ENCODE measurements at regions not wholly inside any gene's neighbourhood (a gene's known extent, or its start where the extent isn't known, plus 50 kb on each side); places are given as distances from the start of the nearest gene placed in this dataset.

DNA sequence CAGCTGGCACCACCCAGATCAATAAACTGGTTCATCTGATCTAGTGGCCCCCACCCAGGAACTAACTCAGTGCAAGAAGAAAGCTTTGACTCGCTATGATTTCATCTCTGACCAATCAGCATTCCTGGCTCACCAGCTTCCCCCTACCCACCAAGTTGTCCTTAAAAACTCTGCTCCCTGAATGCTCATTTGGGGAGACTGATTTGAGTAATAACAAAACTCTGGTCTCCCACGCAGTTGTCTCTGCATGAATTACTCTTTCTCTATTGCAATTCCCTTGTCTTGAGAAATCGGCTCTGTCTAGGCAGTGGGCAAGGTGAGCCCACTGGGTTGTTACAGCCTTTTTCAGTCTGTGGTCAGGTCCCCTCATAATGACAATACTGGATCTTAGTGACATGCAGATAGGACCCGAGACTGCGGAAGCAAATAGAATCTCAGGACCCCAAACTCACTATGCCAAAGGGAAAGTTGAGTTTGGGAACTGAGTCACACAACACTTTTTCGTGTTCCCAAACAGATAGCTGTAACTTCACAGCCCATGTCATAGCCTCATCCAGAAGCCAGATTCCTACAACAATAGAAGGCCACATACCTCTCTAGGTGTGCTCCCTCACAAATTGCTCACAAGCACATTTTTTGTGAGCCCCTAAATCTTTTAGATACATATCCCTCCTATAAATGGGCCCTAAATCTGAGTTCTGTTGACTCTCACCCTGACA lies 175.2 kb upstream of the RAI14 start:
- peak in 2 of 3 donors; percentile 10 to 36 for DNase-seq (ENCODE audit: low read depth in 2 of 3, low spot score in 1 of 3)

DNA sequence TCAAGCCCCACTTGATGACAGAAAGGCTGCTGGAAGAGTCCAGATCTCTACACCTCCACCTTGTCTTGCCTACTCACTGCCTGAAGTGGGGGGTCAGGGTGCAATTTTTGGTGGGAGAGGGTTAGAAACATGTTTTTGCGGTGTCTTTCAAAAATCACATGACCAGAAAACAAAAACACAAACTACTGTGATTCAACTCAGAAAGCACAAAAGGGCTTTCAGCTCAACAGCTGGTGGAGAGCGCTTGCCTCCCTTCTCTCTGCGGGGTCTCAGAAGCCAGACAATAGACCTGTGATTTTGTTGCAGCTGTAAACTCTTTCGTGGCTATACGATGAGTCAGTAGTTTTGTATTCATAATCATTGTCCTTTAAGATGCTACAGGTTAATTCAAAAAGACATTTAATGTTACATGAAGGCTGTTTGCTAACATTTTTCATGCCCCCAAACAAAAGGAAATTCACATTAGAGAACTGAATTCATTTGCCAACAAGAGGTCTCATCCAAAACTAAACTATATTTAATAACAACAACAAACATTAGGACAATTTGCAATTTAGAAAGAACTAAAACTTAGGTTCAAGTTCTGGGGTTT lies 172.6 kb upstream of the RAI14 start:
- DNase-seq (ENCODE audit: low read depth in 2 of 3, low spot score in 1 of 3) = no peak

DNA sequence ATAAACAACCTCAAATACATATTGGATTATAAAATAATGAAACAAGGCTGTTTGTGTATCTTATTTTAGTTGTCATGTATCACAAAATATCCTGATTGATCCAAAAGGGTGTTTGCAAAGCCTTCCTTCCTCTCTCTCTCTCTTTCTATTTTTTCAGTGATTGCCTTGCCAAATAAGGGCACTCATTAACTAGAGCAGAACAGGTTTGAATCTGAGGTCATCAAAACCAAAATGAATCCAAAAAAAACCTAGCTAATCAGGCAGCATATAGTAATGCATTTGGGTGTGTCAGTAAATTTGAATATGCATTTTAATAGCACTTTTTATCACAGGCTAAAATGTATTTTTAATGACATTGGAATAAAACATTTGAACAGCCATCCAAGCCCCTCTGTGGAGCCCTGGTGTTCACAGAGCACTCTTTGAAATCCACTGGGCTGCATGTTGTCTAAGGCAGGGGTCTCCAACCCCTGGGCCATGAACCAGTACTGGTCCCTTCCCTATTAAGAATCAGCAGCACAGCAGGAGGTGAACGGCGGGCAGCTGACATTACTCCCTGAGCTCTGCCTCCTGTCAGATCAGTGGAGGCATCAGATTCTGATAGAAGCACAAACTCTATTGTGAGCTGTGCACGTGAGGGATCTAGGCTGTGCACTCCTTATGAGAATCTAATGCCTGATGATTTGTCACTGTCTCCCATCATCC lies 171.8 kb upstream of the RAI14 start:
- no peak for DNase-seq (ENCODE audit: low read depth in 2 of 3, low spot score in 1 of 3)

DNA sequence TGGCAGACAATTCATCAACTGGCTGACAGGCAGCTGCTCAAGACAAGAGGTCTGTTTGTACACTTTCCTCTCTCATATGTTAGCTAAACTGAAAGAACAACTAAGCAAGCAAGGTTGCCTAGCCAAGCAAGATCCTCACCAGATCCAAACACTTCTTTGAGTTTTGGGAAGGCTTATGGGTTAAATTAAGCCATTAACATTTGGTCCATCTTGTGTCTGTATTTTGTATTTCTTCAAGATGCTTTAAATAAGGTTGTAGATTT lies 170.4 kb upstream of the RAI14 start:
- DNase-seq (ENCODE audit: low read depth in 2 of 3, low spot score in 1 of 3) = no peak

DNA sequence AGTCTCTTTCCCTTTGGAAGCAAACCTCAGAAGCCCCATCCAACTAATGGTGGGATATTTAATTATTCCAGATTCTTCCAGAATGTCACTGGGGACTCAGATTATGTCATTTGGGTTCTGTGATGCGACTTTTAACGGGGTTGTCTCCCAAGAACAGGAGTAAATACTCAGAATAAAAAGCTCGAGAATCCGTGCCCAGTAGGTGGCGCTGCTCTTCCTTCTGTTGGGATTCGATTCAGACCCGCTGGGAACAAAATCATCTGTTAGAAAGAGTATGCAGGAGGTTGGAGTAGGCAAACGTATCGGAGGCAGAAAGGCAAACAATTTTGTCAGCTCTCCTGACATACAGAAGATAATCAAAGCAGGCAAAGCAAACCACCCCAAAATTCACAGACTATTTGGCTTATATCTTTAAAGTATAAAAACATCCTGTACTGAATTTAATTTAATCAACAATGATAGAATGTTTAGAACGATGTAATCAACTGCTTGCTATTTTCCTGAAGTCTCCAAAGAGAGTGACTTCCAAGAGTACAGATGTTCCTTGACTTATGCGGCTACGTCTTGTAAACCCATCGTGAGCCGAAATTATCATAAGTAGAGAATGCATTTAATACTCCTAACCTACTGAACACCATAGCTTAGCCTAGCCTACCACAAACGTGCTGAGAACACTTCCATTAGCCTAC lies 169.8 kb upstream of the RAI14 start:
- DNase-seq (ENCODE audit: low read depth in 2 of 3, low spot score in 1 of 3) = peak; percentile 42 to 68 (median 63)

DNA sequence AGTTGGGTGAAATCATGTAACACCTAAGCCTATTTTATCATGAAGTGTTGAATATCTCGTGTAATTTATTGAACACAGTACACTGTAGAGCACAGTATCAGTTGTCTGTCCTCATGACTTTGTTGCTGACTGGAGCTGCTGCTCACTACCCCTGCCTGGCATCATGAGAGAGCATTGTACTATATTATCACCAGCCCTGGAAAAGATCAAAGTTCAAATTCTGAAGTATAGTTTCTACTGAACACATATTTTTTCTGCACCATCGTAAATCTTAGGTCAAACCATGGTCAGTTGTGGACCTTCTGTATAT lies 169.3 kb upstream of the RAI14 start:
- no peak for DNase-seq (ENCODE audit: low read depth in 2 of 3, low spot score in 1 of 3)

DNA sequence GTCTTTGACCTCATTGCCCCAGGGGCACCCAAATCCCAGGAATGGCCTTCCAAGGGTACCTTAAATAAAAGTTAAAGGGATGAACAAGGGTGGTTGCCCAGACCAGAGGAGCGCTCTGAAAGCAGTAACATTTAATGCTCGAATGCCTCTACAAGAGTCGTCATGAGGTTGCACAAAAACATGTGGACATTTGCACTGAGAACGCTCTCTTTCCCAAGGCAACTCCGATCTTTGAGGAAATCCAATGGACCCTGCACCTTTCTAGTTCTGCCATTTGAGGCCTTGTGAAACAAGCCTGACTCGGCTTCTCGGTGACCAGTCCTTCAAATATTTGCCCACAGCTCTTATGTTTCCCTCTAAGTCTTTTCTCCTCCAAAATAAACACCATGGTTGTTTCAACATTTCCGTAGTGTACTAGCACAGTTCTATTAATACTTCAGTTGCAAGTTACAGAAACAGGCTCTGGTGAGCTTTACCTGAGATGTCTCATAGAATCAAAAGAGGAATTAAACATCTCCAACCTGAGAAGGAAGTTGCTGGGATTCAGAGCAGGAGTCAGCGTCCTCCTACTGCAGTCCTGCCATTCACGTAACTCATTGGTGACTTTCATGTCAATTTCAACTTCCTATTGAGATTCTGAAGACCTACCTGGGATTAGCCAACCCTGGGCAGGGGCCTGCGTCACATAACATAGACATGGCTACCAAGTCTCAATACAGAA lies 168.8 kb upstream of the RAI14 start:
- no peak for DNase-seq (ENCODE audit: low read depth in 2 of 3, low spot score in 1 of 3)

DNA sequence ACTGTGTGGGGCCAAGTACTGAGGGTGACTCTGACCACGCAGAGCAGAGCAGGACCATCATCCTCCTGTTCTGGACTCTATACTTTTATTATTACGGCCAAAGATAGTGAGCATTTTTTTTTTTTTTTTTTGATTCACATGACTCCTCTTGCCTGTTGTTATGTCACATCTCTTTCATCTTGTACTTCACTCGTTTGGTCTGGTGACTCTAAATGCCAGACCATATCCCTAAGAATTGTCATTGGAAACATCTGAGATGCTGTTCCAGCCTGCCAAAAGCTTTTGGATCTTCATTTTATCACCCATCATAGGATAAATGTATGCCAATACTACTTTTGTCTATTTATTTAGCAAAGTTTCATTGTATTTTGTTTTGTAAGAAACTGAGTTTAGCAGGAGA lies 168.2 kb upstream of the RAI14 start:
- DNase-seq (ENCODE audit: low read depth in 2 of 3, low spot score in 1 of 3) = no peak

DNA sequence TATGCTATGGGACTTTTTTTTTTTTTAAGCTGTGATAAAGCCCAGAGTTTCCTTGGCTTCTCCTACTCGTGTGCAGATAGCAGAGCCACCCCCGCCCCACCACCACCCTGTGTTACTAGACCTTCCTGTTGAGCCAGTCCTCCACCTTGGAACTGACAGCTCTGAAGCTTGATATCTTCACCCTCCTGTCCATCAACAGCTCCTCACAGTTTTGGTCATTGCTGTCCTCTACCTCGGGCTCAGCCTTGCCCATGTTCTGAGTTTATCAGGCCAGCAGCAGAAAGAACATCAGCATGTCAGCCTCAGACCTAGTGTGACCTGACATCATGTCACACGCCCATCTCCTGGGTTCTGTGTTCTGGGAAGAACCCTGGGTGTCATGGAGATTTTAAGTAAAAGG lies 167.1 kb upstream of the RAI14 start:
- DNase-seq (ENCODE audit: low read depth in 2 of 3, low spot score in 1 of 3) = no peak

DNA sequence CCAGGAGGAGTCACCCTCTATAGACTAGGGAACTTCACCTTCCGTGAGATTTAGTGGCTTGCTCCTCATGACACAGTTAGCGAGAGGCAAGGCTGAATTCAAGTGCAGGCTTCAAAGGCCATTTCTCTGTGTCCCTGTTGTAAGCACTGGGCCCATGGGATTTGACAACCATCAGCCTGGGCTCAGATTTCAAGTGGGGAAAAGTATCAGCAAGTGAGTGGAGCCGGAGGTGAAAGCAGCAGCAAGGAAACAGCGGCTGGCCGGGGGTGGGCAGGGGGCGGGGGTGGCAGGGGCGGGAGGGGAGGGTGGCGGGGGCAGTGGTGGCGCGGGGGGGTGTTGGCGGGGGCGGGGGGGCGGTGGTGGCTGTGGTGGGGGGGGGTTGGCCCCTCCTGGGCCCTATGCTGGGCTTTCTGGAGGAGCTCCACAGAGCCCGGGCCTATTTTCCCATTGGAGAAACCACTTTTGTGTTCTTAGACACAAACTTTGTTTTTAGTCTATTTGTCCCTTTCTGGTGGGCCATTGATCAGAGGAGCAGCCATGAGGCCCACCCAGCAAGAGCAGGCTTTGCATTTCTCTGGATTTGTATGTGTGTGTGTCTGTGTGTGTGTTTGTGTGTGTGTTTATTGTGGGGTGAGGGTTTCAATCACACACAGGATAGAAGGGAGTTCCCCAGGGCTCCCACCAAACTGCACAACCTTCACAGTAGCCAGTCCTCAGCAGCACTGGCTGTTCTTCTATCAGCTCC lies 165.4 kb upstream of the RAI14 start:
- DNase-seq (ENCODE audit: low read depth in 2 of 3, low spot score in 1 of 3) = no peak

DNA sequence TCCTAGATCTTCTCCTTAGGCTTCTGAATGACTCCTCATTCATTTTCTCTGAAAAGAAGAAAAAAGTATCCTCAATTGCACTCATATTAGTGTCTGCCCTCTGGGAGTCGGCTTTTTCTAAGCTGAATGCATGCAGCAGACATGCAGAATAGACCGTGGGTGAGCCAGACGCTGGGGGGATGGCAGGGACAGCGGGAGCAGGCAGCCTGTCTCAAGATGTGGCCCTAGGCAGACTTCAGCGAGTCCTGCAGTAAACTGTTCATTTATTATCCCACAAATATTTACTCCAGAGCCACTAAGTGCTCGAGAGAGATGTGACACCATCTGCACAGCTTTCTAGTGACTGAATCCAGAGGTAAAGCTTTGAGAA lies 164.9 kb upstream of the RAI14 start:
- DNase-seq (ENCODE audit: low read depth in 2 of 3, low spot score in 1 of 3) = no peak

DNA sequence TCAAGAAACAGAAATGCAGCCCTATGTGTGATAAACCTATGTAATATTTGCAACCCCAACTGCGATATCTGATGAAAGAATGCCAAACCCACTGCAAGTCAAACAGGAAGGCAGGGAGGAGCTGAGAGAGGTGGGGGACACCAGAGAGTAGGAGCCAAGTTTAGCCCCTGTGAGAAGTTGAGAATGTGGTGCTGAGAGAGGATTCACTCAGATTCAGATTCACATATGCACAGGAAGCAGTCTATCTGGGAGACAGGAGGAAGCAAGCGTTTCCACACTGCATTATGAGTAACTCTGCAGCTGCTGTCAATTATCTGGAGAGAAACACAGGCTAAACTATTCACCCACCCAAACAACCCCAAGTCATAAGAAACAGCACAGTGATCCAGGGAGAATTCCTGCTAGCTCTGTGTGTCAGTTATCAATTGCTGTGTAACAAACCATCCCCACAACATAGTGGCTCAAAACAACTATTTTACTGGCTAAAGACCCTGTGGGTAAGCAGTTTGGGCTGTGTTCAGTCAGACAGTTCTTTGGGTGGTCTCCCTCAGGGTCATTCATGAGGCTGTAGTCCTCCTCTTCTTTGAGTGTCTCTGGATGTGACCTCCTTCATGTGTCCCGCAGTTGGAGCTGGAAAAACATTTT lies 161.9 kb upstream of the RAI14 start:
- DNase-seq (ENCODE audit: low read depth in 2 of 3, low spot score in 1 of 3) = no peak

DNA sequence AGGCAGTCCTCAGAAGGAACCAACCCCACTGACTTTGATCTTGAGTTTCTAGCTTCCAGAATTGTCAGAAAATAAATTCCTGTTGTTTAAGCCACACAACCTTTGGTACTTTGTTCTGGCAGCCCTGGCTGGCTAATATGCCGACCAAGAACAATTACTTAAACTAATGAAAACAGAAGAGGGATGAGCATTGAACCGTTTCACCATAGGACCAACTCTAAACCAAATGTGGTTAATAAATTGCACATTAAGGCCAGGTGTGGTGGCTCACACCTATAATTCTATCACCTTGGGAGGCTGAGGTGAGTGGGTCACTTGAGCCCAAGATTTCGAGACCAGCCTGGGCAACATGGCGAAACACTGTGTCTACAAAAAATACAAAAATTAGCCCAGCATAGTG lies 160.9 kb upstream of the RAI14 start:
- DNase-seq (ENCODE audit: low read depth in 2 of 3, low spot score in 1 of 3) = no peak

DNA sequence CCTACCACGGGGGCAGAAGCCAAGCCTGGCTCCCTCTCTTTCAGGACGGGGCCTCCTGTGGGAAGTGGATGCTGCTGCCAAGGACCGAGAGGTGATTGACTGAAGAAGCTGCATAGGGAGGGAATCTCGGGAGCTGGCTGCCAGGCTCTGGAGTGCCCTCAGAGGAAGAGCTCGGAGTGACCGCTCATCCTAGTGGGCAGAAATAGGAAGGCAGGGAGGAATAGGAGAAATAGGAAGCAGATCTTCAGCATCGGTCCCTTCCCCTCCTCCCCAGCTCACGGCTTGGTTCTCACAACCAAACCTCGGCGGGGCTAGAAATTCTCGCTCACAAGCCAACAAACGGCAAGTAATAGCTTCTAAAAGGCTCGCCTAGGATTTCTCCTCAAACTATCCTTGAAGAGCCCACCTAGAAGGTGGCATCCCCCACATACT lies 159.9 kb upstream of the RAI14 start:
- DNase-seq (ENCODE audit: low read depth in 2 of 3, low spot score in 1 of 3) = no peak

DNA sequence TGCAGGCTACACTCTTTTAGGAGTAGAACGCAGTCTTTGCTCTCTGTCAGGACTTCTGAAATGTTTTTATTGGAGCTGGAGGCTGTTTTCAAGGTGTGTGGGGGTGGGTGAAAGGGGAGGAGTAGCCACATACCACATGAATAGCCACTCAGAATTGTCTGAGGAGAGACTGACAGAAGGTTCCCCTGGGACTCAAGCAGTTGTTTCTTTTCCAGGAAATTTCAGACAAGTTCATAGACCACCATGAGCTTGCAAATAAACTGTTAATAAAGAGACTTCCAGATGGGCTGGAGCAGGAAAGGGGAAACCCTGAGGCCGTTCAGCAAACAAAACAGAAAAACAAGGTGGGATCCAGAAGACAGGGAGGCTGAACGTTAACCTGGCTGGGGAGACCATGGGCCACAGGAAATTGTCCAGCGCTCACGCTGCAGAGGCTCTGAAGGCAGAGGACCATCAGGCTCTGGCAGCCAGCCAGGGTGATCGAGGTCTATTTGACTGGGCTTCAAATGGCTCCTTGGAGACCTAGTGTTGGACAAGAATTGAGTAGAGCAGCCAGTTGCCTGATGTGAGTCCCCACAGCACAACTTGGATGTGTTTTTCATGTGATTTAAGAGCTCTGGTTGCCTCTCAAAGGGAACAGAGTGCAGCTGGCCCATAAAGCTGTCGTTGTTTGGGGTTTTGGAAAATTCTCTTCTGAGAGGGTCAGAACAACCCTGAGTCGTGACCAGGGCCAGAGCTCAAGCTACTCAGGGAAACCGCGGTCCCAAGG lies 159.2 kb upstream of the RAI14 start:
- DNase-seq (ENCODE audit: low read depth in 2 of 3, low spot score in 1 of 3) = no peak

DNA sequence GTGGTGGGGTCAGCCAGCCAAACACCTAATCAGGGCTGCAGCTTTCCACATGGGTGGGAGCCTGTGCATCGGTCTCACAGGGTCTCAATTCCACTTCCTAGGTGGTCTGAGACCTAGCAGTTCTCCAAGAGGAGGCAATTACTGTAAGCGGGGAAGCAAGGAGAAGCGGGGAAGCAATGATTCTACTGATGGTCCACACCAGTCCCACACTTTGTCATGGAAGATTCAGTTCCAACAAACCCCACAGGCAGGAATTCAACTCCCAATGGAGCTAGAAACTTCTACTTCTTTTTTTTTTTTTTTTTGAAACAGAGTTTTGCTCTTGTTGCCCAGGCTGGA lies 158.7 kb upstream of the RAI14 start:
- DNase-seq (ENCODE audit: low read depth in 2 of 3, low spot score in 1 of 3) = no peak

DNA sequence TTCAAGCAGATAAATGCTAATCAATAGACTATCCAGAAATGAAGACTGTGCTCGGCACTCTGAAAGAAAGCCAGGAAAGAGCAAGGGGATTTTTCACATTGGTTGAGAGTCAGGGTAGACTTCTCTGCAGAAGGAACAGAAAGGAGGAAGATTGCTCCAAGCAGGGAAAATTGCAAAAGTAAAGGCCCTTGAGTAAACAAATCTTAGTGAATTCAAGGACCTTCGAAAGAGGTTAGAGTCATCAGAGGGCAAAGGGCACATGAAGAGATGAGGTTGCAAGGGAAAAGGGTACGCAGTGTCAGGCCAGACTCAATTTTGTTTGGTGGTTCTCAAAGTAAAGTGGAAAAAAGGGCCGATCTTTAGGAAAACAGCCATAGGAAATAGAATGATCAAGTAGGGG lies 157.6 kb upstream of the RAI14 start:
- DNase-seq (ENCODE audit: low read depth in 2 of 3, low spot score in 1 of 3) = no peak

DNA sequence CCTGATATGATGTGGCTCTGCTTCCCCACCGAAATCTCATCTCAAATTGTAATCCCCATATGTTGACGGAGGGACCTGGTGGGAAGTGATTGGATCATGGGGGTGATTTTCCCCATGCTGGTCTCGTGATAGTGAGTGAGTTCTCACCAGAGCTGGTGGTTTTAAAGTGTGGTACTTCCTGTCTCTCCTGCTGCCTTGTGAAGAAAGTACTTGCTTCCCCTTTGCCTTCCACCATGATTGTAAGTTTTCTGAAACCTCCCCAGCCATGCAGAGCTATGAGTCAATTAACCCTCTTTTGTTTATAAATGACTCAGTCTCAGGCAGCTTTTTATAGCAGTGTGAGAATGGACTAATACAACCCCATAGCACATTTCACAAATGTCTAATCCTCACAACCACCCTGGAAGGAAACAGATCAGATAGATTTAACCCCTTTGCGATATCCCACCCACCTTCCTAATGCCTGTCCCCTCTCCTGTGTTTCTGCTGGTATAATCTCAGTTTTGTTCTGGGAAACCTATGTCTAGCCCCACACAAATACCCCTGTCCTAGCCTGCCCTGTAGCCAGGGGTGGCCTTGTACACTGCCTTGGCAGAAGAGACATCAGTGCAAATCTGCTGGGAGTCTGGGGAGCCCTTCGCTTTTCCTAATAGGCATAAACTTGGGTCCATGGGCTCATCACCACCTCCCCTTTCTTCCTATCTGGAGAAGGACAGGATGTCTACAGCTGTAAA lies 157.0 kb upstream of the RAI14 start:
- DNase-seq (ENCODE audit: low read depth in 2 of 3, low spot score in 1 of 3) = peak in 1 of 3 donors; percentile 21

DNA sequence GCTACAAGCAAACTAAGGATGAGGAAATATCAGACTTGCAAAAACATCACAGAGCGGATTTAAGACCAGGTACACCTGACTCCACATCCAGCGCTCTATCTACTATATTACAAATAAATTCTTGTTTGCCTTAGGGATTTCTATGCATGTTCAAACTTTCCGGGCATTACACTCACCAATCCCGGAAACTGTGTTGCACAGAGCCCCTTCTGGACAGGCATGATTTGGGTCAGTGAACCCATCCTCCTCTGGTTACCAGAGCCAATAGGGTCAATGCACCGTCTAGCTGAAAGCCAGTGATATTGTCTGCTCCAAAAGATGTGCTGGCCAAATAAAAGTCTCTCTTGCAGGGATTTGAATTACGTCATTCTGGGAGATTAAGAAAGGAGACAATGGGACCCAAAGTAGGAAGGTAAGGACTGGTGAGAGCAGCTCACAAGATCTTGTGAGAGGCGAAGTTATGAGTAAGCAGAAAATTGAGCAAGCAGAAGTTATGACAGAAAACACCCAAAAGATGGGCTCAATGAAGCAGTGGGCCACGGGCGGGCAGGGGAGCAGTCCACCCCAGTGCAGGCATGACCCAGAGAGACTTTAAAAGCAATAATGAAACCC lies 155.8 kb upstream of the RAI14 start:
- DNase-seq (ENCODE audit: low read depth in 2 of 3, low spot score in 1 of 3) = no peak

Measured in stimulated activated CD4-positive, alpha-beta T cell treated with anti-CD3 and anti-CD28 coated beads, Interleukin-12 subunit alpha, Interleukin-12 subunit beta, amount 100 ng/mL, for 48 hours (primary cell).